ENCODE measurements at regions not wholly inside any gene's neighbourhood (a gene's known extent, or its start where the extent isn't known, plus 50 kb on each side); places are given as distances from the start of the nearest gene placed in this dataset.

- ChIA-PET CTCF (no interaction called here), POLR2A (ENCODE audit: unreplicated experiment) (no interaction called here)
- no peaks in the 10 kb centered on the region for H3K9me1 ChIP-seq (ENCODE audit: insufficient read depth, low read length)
- H4K5ac ChIP-seq (ENCODE audit: low read depth, low read length), result no peak overlapping the region
- H4K20me1 ChIP-seq (ENCODE audit: insufficient read depth, low read length), result no peaks in the 10 kb centered on the region
- no peaks in the 10 kb centered on the region for H3K4me1 ChIP-seq (ENCODE audit: control insufficient read depth, insufficient read depth, low read length)
- H2AK9ac ChIP-seq (replicated peaks; ENCODE audit: low read depth, low read length, poor library complexity), result no peak overlapping the region
- H2AFZ ChIP-seq (replicated peaks; ENCODE audit: low read length, poor library complexity), result no peak overlapping the region
- H3K4ac ChIP-seq (ENCODE audit: low read depth, low read length), result no peak overlapping the region
- no peaks in the 10 kb centered on the region for H3K9me3 ChIP-seq (ENCODE audit: control insufficient read depth, insufficient read depth, low read length)
- DNase-seq (no peak), ATAC-seq (ENCODE audit: low read depth) (no peak)
- WGBS, 2 experiments (ENCODE audit: extremely low coverage in 2 of 2, insufficient read length in 1 of 2), result no CpG with 5 or more reads among the region's 2 CpGs
- H2BK5ac ChIP-seq (ENCODE audit: low read depth, low read length, poor library complexity, severe bottlenecking), result no peak overlapping the region
- no peak overlapping the region for H2BK120ac ChIP-seq (ENCODE audit: low read depth, low read length)
- no peak overlapping the region for H3K18ac ChIP-seq (ENCODE audit: low read depth, low read length)
- no peaks in the 10 kb centered on the region for H3K79me1 ChIP-seq (ENCODE audit: low read depth in 1 of 2, low read length in 2 of 2)
- in situ Hi-C loops (cut with MboI; ENCODE audit: low sequenced_read_pairs), result no loop called here
- H3K9ac ChIP-seq (ENCODE audit: low read depth, low read length), result no peak overlapping the region
- H3K14ac ChIP-seq (replicated peaks; ENCODE audit: low read depth, low read length), result no peak overlapping the region
- BruUV-seq (replicated peaks), result no TSS peak
- H3K27ac ChIP-seq (ENCODE audit: insufficient read depth, low read length), result no peak overlapping the region
- H3K23ac ChIP-seq (ENCODE audit: low read depth, low read length), result no peak overlapping the region
- no peak overlapping the region for H2AK5ac ChIP-seq (ENCODE audit: low read depth, low read length)
- H2BK15ac ChIP-seq (ENCODE audit: low read depth, low read length), result no peak overlapping the region
- H3K56ac ChIP-seq (ENCODE audit: extremely low read depth, insufficient read depth, low read length), result no peak overlapping the region
- H4K91ac ChIP-seq (ENCODE audit: insufficient read depth, low read depth, low read length), result no peak overlapping the region
- H4K8ac ChIP-seq (ENCODE audit: low read depth in 2 of 2, low read length in 2 of 2), result no peak overlapping the region
- intact Hi-C loops (cut with micrococcal nuclease), result no loop called here
- no peak overlapping the region for H3K4me3 ChIP-seq (ENCODE audit: insufficient read depth, low read depth, low read length)
- no peak overlapping the region for H3K4me2 ChIP-seq (ENCODE audit: low read depth, low read length)
- no peaks in the 10 kb centered on the region for H3K36me3 ChIP-seq (ENCODE audit: control insufficient read depth, insufficient read depth, low read length)
- dilution Hi-C loops (cut with HindIII; ENCODE audit: low sequenced_read_pairs, unreplicated experiment), result no loop called here
- no peak overlapping the region for H2BK20ac ChIP-seq (ENCODE audit: low read depth, low read length)
- no peak for TF ChIP-seq FOS (IDR thresholded peaks at IDR 0.05; ENCODE audit: low read depth, low read length)
- no peak for TF ChIP-seq NFE2L2 (IDR thresholded peaks at IDR 0.05; ENCODE audit: low read depth, low read length)
- TF ChIP-seq CHD1 (IDR thresholded peaks at IDR 0.05; ENCODE audit: low read depth, low read length), result no peak
- no peak for TF ChIP-seq SMC3 (IDR thresholded peaks at IDR 0.05; ENCODE audit: low read depth, low read length)
- no peak for TF ChIP-seq MAZ (IDR thresholded peaks at IDR 0.05; ENCODE audit: borderline replicate concordance, low read depth, low read length)
- no peak for TF ChIP-seq RAD21 (IDR thresholded peaks at IDR 0.05; ENCODE audit: low read length)
- TF ChIP-seq BHLHE40 (IDR thresholded peaks at IDR 0.05; ENCODE audit: low read depth, low read length), result no peak
- TF ChIP-seq ELK1 (IDR thresholded peaks at IDR 0.05; ENCODE audit: borderline replicate concordance, low read depth, low read length), result no peak
- no peak for TF ChIP-seq POLR2A (IDR thresholded peaks at IDR 0.05; ENCODE audit: low read depth, low read length)
- no peak for TF ChIP-seq MAFK (IDR thresholded peaks at IDR 0.05; ENCODE audit: low read depth, low read length)
- TF ChIP-seq MXI1 (IDR thresholded peaks at IDR 0.05; ENCODE audit: borderline replicate concordance, low read depth, low read length), result no peak
- no peak for TF ChIP-seq CTCF (conservative IDR thresholded peaks at IDR 0.05; ENCODE audit: low read depth, low read length)
- no peak for TF ChIP-seq USF2 (IDR thresholded peaks at IDR 0.05; ENCODE audit: low read depth, low read length)
- no peaks in the 10 kb centered on the region for H3K27me3 ChIP-seq (ENCODE audit: control insufficient read depth, insufficient read depth, low read length)
These were observed 156.4 kb upstream of the FTMT start for GRCh38 chr5:121695307-121695706.

Data from IMR-90 (cell line).